Left ventricle myocardium inferior (tissue), 1 donor: ENCODE measurements at regions not wholly inside any gene's neighbourhood (a gene's known extent, or its start where the extent isn't known, plus 50 kb on each side); places are given as distances from the start of the nearest gene placed in this dataset.

ENCODE experiments used
- DNase-seq: peaks from one replicate; pipeline ENCODE4 v3.0.0-alpha.2; 2020
- H3K27ac ChIP-seq: fragments of 200-600 bp; replicated peaks from 2 replicates; pipeline ENCODE4 v1.8.0; 2021
- H3K27me3 ChIP-seq: fragments of 200-600 bp; 2 replicates; pipeline ENCODE4 v1.8.0; 2021; ENCODE audit warnings: low read depth
- H3K36me3 ChIP-seq: fragments of 200-600 bp; 2 replicates; pipeline ENCODE4 v1.8.0; 2021
- H3K4me1 ChIP-seq: fragments of 200-600 bp; 2 replicates; pipeline ENCODE4 v1.8.0; 2021
- H3K4me3 ChIP-seq: fragments of 200-600 bp; 2 replicates; pipeline ENCODE4 v1.8.0; 2021; ENCODE audit warnings: mild to moderate bottlenecking, moderate library complexity
- H3K9me3 ChIP-seq: fragments of 200-600 bp; replicated peaks from 2 replicates; pipeline ENCODE4 v1.8.0; 2021
- CTCF ChIP-seq: fragments of 200-600 bp; IDR thresholded peaks from 2 replicates; pipeline ENCODE4 v1.8.0; 2021; ENCODE audit warnings: antibody characterized with exemption, mild to moderate bottlenecking, borderline replicate concordance
- intact Hi-C: fragments of 100-400 bp; cut with micrococcal nuclease; formaldehyde crosslinking; loops from one replicate; pipeline ENCODE4 v1.11.0; 2022
- donor health status: DM: no; HTN: yes; CAD: no; lungs with severe emphysema.

DNA sequence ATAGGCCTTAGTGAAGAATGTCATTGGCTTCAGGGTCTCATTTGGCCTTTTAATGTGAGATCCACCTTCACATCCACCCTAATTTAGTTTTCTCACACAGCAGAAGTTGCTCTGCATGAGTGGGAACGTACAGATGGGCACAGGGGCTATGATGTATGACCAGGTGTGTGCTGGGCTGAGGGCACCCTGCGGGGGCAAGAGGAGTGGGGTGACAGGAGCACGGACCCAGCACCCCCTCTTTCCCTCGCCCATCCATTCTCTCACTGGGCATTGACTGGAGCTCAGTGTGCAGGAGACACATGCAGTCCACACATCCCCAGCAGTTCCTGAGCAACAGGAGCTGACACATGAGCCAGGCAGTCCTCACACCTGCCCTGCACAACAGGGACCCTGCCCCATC lies 95.1 kb upstream of the PPP2R2D start:
- Histone ChIP-seq H3K36me3 (no peaks in the 10 kb centered on the region), H3K27me3 (peaks cover 55% of the 10 kb centered on the region), H3K4me3 (no peak overlapping the region), H3K4me1 (no peaks in the 10 kb centered on the region), H3K9me3 (no peaks in the 10 kb centered on the region), H3K27ac (no peak overlapping the region)
- intact Hi-C loops = no loop called here
- TF ChIP-seq CTCF = no peak
- no peak for DNase-seq

GRCh38 chr10:131806146-131806545 lies 94.7 kb upstream of the PPP2R2D start:
- TF ChIP-seq CTCF = no peak
- H3K36me3 ChIP-seq = no peaks in the 10 kb centered on the region
- H3K4me1 ChIP-seq = no peaks in the 10 kb centered on the region
- DNase-seq = no peak
- H3K27me3 ChIP-seq = peaks cover 60% of the 10 kb centered on the region
- intact Hi-C loops = no loop called here
- no peak overlapping the region for H3K4me3 ChIP-seq
- H3K27ac ChIP-seq = no peak overlapping the region
- no peaks in the 10 kb centered on the region for H3K9me3 ChIP-seq

- Histone ChIP-seq H3K27ac (no peak overlapping the region), H3K4me3 (no peak overlapping the region), H3K36me3 (no peaks in the 10 kb centered on the region), H3K9me3 (no peaks in the 10 kb centered on the region), H3K27me3 (peaks cover 66% of the 10 kb centered on the region), H3K4me1 (no peaks in the 10 kb centered on the region)
- intact Hi-C loops = no loop called here
- no peak for DNase-seq
- no peak for TF ChIP-seq CTCF
Observed at GRCh38 chr10:131806646-131807317, 94.0 kb upstream of the PPP2R2D start.

DNA sequence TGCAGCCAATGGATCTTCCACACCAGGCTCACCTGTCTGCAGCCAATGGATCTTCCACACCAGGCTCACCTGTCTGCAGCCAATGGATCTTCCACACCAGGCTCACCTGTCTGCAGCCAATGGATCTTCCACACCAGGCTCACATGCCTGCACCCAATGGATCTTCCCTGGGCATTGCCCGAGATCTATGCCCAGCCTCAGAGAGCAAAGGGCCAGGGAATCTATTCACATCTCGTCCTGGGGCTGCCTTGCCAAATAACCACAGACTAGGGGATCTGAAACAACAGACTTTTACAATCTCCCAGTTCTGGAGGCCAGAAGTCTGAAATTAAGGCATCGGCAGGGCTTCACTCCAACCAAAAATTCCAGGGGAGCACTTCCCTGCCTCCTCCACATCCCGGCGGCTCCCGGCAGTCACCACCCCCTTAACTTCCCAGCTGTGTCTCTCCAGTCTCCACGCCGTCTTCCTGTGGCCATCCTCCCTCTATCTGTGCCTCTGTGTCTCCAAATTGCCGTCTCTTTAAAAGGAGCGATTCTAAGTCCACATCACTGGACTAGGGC lies 92.4 kb upstream of the PPP2R2D start:
- Histone ChIP-seq H3K27ac (no peak overlapping the region), H3K36me3 (no peaks in the 10 kb centered on the region), H3K4me3 (no peak overlapping the region), H3K27me3 (peaks cover 81% of the 10 kb centered on the region), H3K9me3 (no peaks in the 10 kb centered on the region), H3K4me1 (no peaks in the 10 kb centered on the region)
- no peak for DNase-seq
- intact Hi-C loops = no loop called here
- TF ChIP-seq CTCF = no peak

DNA sequence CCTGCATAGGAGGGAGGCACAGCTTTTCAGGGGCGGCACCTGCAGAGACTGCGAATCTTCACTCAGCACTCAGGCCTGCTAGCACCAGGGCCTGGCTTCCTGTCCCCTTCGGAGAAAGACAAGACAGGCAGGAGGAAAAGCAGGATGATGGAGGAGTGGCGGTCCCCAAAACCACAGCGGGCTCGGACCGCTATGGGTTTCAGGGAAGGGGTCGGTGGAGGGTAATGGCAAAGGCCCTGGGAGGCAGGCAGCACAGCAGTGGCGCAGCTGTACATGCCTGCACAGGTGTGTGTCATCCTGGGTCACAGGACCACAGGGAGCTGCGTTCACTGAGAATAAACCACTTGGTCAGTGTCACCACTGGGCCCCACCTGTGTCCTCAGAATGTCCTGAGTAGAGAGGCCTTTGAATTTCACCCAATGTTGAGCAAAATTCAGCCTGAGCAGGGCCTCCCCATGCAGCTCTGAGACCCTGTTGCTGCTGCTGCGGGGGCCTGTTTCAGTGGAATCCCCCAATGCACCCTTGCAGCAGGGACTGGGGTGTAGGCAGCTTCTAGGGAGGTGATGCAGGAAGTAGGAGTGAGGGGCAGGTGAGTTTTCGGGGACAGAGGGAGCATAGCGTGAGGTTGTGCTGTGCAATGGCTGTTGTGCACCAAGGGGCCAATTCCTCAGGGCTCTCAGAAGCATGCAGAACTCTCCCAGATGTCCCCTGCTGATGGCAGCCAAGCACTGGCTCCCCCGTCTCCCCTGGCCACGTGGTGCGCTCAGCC lies 90.6 kb upstream of the PPP2R2D start:
- Histone ChIP-seq H3K27ac (no peak overlapping the region), H3K9me3 (no peaks in the 10 kb centered on the region), H3K27me3 (peaks cover 79% of the 10 kb centered on the region), H3K36me3 (no peaks in the 10 kb centered on the region), H3K4me1 (no peaks in the 10 kb centered on the region), H3K4me3 (no peak overlapping the region)
- intact Hi-C loops = no loop called here
- no peak for DNase-seq
- TF ChIP-seq CTCF = no peak
